ENCODE measurements at regions not wholly inside any gene's neighbourhood (a gene's known extent, or its start where the extent isn't known, plus 50 kb on each side); places are given as distances from the start of the nearest gene placed in this dataset.
"Not testable (repeated sequence)": the region's sequence is repeated elsewhere in the genome, so short reads cannot be mapped to it uniquely, and the experiment has no call there.

- H3K4me1 Mint-ChIP-seq (ENCODE audit: low read depth); H3K27ac Mint-ChIP-seq (ENCODE audit: unreplicated experiment); H3K36me3 Mint-ChIP-seq (ENCODE audit: low read depth); DNase-seq (ENCODE audit: low spot score); H3K4me3 Mint-ChIP-seq (ENCODE audit: unreplicated experiment): not testable (repeated sequence)
- Mint-ChIP-seq H3K9me3 (ENCODE audit: low read depth) (peaks cover 13% of the 10 kb centered on the region), H3K27me3 (ENCODE audit: low read depth) (peaks cover 18% of the 10 kb centered on the region)
Observed at GRCh38 chr1:214095896-214096295, 108.1 kb downstream of the PROX1 start.

- Mint-ChIP-seq H3K27me3 (ENCODE audit: low read depth) (peaks cover 6% of the 10 kb centered on the region), H3K9me3 (ENCODE audit: low read depth) (peaks cover 4% of the 10 kb centered on the region), H3K4me1 (ENCODE audit: low read depth) (no peaks in the 10 kb centered on the region), H3K36me3 (ENCODE audit: low read depth) (no peaks in the 10 kb centered on the region), H3K4me3 (ENCODE audit: unreplicated experiment) (no peak overlapping the region), H3K27ac (ENCODE audit: unreplicated experiment) (no peak overlapping the region)
- no peak for TF ChIP-seq CTCF (IDR thresholded peaks at IDR 0.05)
- DNase-seq (ENCODE audit: low spot score): no peak
Observed at GRCh38 chr1:214101246-214101645, 113.5 kb downstream of the PROX1 start.

- Mint-ChIP-seq H3K4me1 (ENCODE audit: low read depth) (no peaks in the 10 kb centered on the region), H3K27ac (ENCODE audit: unreplicated experiment) (no peak overlapping the region), H3K4me3 (ENCODE audit: unreplicated experiment) (no peak overlapping the region), H3K36me3 (ENCODE audit: low read depth) (no peaks in the 10 kb centered on the region), H3K27me3 (ENCODE audit: low read depth) (peaks cover 4% of the 10 kb centered on the region), H3K9me3 (ENCODE audit: low read depth) (peaks cover 4% of the 10 kb centered on the region)
- TF ChIP-seq CTCF (IDR thresholded peaks at IDR 0.05): no peak
- no peak for DNase-seq (ENCODE audit: low spot score)
Observed at GRCh38 chr1:214101828-214102227, 114.1 kb downstream of the PROX1 start.

- Mint-ChIP-seq H3K4me1 (ENCODE audit: low read depth) (no peaks in the 10 kb centered on the region), H3K4me3 (ENCODE audit: unreplicated experiment) (no peak overlapping the region), H3K27ac (ENCODE audit: unreplicated experiment) (no peak overlapping the region), H3K27me3 (ENCODE audit: low read depth) (peaks cover 1% of the 10 kb centered on the region), H3K36me3 (ENCODE audit: low read depth) (no peaks in the 10 kb centered on the region), H3K9me3 (ENCODE audit: low read depth) (peaks cover 4% of the 10 kb centered on the region)
- DNase-seq (ENCODE audit: low spot score): no peak
- TF ChIP-seq CTCF (IDR thresholded peaks at IDR 0.05): no peak
Observed at GRCh38 chr1:214102907-214103306, 115.1 kb downstream of the PROX1 start.

GRCh38 chr1:214103778-214104177 lies 116.0 kb downstream of the PROX1 start:
- no peaks in the 10 kb centered on the region for H3K27me3 Mint-ChIP-seq (ENCODE audit: low read depth)
- H3K4me3 Mint-ChIP-seq (ENCODE audit: unreplicated experiment): no peak overlapping the region
- peaks cover 4% of the 10 kb centered on the region for H3K9me3 Mint-ChIP-seq (ENCODE audit: low read depth)
- H3K4me1 Mint-ChIP-seq (ENCODE audit: low read depth): no peaks in the 10 kb centered on the region
- no peaks in the 10 kb centered on the region for H3K36me3 Mint-ChIP-seq (ENCODE audit: low read depth)
- H3K27ac Mint-ChIP-seq (ENCODE audit: unreplicated experiment): no peak overlapping the region
- DNase-seq (ENCODE audit: low spot score): no peak
- no peak for TF ChIP-seq CTCF (IDR thresholded peaks at IDR 0.05)

GRCh38 chr1:214106375-214106774 lies 118.6 kb downstream of the PROX1 start:
- no peak for DNase-seq (ENCODE audit: low spot score)
- no peak overlapping the region for H3K27ac Mint-ChIP-seq (ENCODE audit: unreplicated experiment)
- H3K4me3 Mint-ChIP-seq (ENCODE audit: unreplicated experiment): no peak overlapping the region
- TF ChIP-seq CTCF (IDR thresholded peaks at IDR 0.05): no peak
- H3K36me3 Mint-ChIP-seq (ENCODE audit: low read depth): no peaks in the 10 kb centered on the region
- H3K9me3 Mint-ChIP-seq (ENCODE audit: low read depth): peaks cover 4% of the 10 kb centered on the region
- H3K4me1 Mint-ChIP-seq (ENCODE audit: low read depth): no peaks in the 10 kb centered on the region
- no peaks in the 10 kb centered on the region for H3K27me3 Mint-ChIP-seq (ENCODE audit: low read depth)

All from chondrocyte (in vitro differentiated cells).